Peyer's patch (tissue), 4 donors: ENCODE measurements at regions not wholly inside any gene's neighbourhood (a gene's known extent, or its start where the extent isn't known, plus 50 kb on each side); places are given as distances from the start of the nearest gene placed in this dataset.

Source experiments
- DNase-seq, 3 donors: peaks; one replicate each; pipeline ENCODE4 v3.0.0-alpha.2; 2017 to 2019
- H3K27ac ChIP-seq, 4 donors: fragments of 200-600 bp; sonication (generic); one replicate each; pipeline ENCODE4 v1.5.1; 2016 to 2019
- H3K27me3 ChIP-seq, 2 donors: fragments of 200-600 bp; sonication (generic); one replicate each; pipeline ENCODE4 v1.5.1; 2019
- H3K36me3 ChIP-seq, 3 donors: fragments of 200-600 bp; sonication (generic); one replicate each; pipeline ENCODE4 v1.5.1; 2016 to 2019
- H3K4me1 ChIP-seq, 4 donors: fragments of 200-600 bp; sonication (generic); one replicate each; pipeline ENCODE4 v1.5.1; 2016 to 2019
- H3K4me3 ChIP-seq, 4 donors: fragments of 200-600 bp; sonication (generic); 1 replicate in 3 of 4; 2 replicates in 1 of 4; pipeline ENCODE4 v1.5.1; 2016 to 2019; ENCODE audit warnings: mild to moderate bottlenecking in 1 of 4
- H3K9me3 ChIP-seq, 4 donors: fragments of 200-600 bp; sonication (generic); one replicate each; pipeline ENCODE4 v1.5.1; 2016 to 2019; ENCODE audit warnings: mild to moderate bottlenecking in 1 of 4
- CTCF ChIP-seq, 6 experiments: fragments of 450-650 bp in 4 of 6; fragments of 200-600 bp in 2 of 6; sonication (generic) in 1 of 6; IDR thresholded peaks; one replicate each; pipeline ENCODE4 v1.5.1; 2017 to 2019; ENCODE audit warnings: antibody characterized with exemption in 6 of 6, mild to moderate bottlenecking in 3 of 6, moderate library complexity in 1 of 6
- POLR2A ChIP-seq, 2 donors: fragments of 450-650 bp; IDR thresholded peaks; one replicate each; pipeline ENCODE4 v1.5.1; 2017; ENCODE audit warnings: antibody characterized with exemption in 2 of 2, mild to moderate bottlenecking in 2 of 2, moderate library complexity in 2 of 2

GRCh38 chr5:26148569-26149107, 889.7 kb downstream of the CDH9 start:
- H3K4me1 ChIP-seq, result no peaks in the 10 kb centered on the region
- no peak for DNase-seq
- H3K27me3 ChIP-seq, result no peaks in the 10 kb centered on the region
- H3K4me3 ChIP-seq, result no peak overlapping the region
- TF ChIP-seq POLR2A (IDR thresholded peaks at IDR 0.05), result no peak
- TF ChIP-seq CTCF (IDR thresholded peaks at IDR 0.05), result no peak
- no peaks in the 10 kb centered on the region for H3K36me3 ChIP-seq
- H3K27ac ChIP-seq, result no peak overlapping the region
- no peaks in the 10 kb centered on the region for H3K9me3 ChIP-seq

- no peak for DNase-seq
- H3K4me1 ChIP-seq, result no peaks in the 10 kb centered on the region
- no peak overlapping the region for H3K4me3 ChIP-seq
- H3K36me3 ChIP-seq, result no peaks in the 10 kb centered on the region
- TF ChIP-seq POLR2A (IDR thresholded peaks at IDR 0.05), result no peak
- H3K9me3 ChIP-seq, result no peaks in the 10 kb centered on the region
- no peaks in the 10 kb centered on the region for H3K27me3 ChIP-seq
- no peak overlapping the region for H3K27ac ChIP-seq
Measured at GRCh38 chr5:26143259-26143658, 895.1 kb downstream of the CDH9 start.

- H3K4me1 ChIP-seq, result no peaks in the 10 kb centered on the region
- TF ChIP-seq CTCF (IDR thresholded peaks at IDR 0.05), result no peak
- TF ChIP-seq POLR2A (IDR thresholded peaks at IDR 0.05), result no peak
- no peak overlapping the region for H3K4me3 ChIP-seq
- no peak for DNase-seq
- no peak overlapping the region for H3K27ac ChIP-seq
- no peaks in the 10 kb centered on the region for H3K9me3 ChIP-seq
- no peaks in the 10 kb centered on the region for H3K27me3 ChIP-seq
- H3K36me3 ChIP-seq, result no peaks in the 10 kb centered on the region
Measured at GRCh38 chr5:26121338-26121737, 917.0 kb downstream of the CDH9 start.

- no peaks in the 10 kb centered on the region for H3K36me3 ChIP-seq
- TF ChIP-seq POLR2A (IDR thresholded peaks at IDR 0.05), result no peak
- no peak for TF ChIP-seq CTCF (IDR thresholded peaks at IDR 0.05)
- no peak for DNase-seq
- no peaks in the 10 kb centered on the region for H3K9me3 ChIP-seq
- no peaks in the 10 kb centered on the region for H3K27me3 ChIP-seq
- no peak overlapping the region for H3K27ac ChIP-seq
- no peaks in the 10 kb centered on the region for H3K4me1 ChIP-seq
- H3K4me3 ChIP-seq, result no peak overlapping the region
Measured at GRCh38 chr5:26104175-26104574, 934.2 kb downstream of the CDH9 start.

- Histone ChIP-seq H3K27me3 (no peaks in the 10 kb centered on the region), H3K9me3 (no peaks in the 10 kb centered on the region), H3K27ac (no peak overlapping the region), H3K4me1 (no peaks in the 10 kb centered on the region), H3K4me3 (no peak overlapping the region), H3K36me3 (no peaks in the 10 kb centered on the region)
- DNase-seq, result no peak
- TF ChIP-seq POLR2A (IDR thresholded peaks at IDR 0.05), result no peak
- no peak for TF ChIP-seq CTCF (IDR thresholded peaks at IDR 0.05)
Measured at GRCh38 chr5:26060212-26060611, 978.2 kb downstream of the CDH9 start.

- Histone ChIP-seq H3K9me3 (peaks cover 0 to 8% (median 0%) of the 10 kb centered on the region in 4 donors), H3K27me3 (no peaks in the 10 kb centered on the region), H3K27ac (no peak overlapping the region), H3K36me3 (no peaks in the 10 kb centered on the region), H3K4me1 (no peaks in the 10 kb centered on the region), H3K4me3 (no peak overlapping the region)
- no peak for DNase-seq
- TF ChIP-seq CTCF (IDR thresholded peaks at IDR 0.05), result no peak
- no peak for TF ChIP-seq POLR2A (IDR thresholded peaks at IDR 0.05)
Measured at GRCh38 chr5:26054594-26054993, 983.8 kb downstream of the CDH9 start.
